K562 (cell line): ENCODE measurements at regions not wholly inside any gene's neighbourhood (a gene's known extent, or its start where the extent isn't known, plus 50 kb on each side); places are given as distances from the start of the nearest gene placed in this dataset.

Source experiments
- ATAC-seq: fragments of 200-7000 bp; cut with Tn5 transposase; 3 replicates; pipeline ENCODE4 v1.9.1; 2020; ENCODE audit warnings: moderate library complexity
- BruUV-seq: library from RNA; stranded (reverse); fragments of 400-500 nt; replicated peaks from 2 replicates; lab custom pipeline; 2021; lab: Mats Ljungman, UMichigan
- CTCF ChIA-PET: fragments of 300-600 bp; formaldehyde crosslinking; extraction: SDS; loops from one replicate; lab custom pipeline; 2021; ENCODE audit warnings: low intra/inter-chr PET ratio; lab: Yijun Ruan, JAX
- POLR2A ChIA-PET: fragments of 300-600, 350-650 bp; sonication (Branson Sonifier 250); formaldehyde crosslinking; extraction: SDS; loops from one replicate; lab custom pipeline; 2021; ENCODE audit warnings: antibody characterized with exemption, inconsistent platforms; lab: Yijun Ruan, JAX
- DNase-seq, 4 experiments: peaks; one replicate each; pipeline versions ENCODE4 v3.0.0 to v3.0.0-alpha.2; 2011 to 2018; ENCODE audit warnings: low spot score in 3 of 4, mixed read lengths in 3 of 4; ENCODE audit errors: extremely low read depth in 1 of 4
- FAIRE-seq: peaks from 2 replicates; lab custom pipeline; 2011; peaks lifted over from hg19 to GRCh38; lab: Jason Lieb, UNC
- H2AFZ ChIP-seq: 2 replicates; pipeline ENCODE4 v1.6.0; 2011; ENCODE audit warnings: low read depth, low read length, control low read depth, inconsistent platforms
- H3K27ac ChIP-seq: fragments of 200-600 bp; 3 replicates; pipeline ENCODE4 v1.8.0; 2011; ENCODE audit warnings: low read depth, mild to moderate bottlenecking, control low read depth, inconsistent platforms, low read length, moderate library complexity, mixed read lengths; ENCODE audit errors: extremely low read depth
- H3K27me3 ChIP-seq, 2 experiments: fragments of 300-600 bp in 1 of 2; 2 replicates in 1 of 2; 3 replicates in 1 of 2; pipeline versions ENCODE4 v1.6.0 to v1.8.0; 2011; ENCODE audit warnings: inconsistent platforms in 2 of 2, low read length in 2 of 2, mild to moderate bottlenecking in 1 of 2, mixed read lengths in 1 of 2, moderate library complexity in 1 of 2; ENCODE audit not compliant: control insufficient read depth in 2 of 2, insufficient read depth in 2 of 2
- H3K36me3 ChIP-seq: fragments of 300-600 bp; 3 replicates; pipeline ENCODE4 v1.8.0; 2011; ENCODE audit warnings: mild to moderate bottlenecking, low read length, inconsistent platforms; ENCODE audit not compliant: control insufficient read depth, insufficient read depth
- H3K4me1 ChIP-seq, 2 experiments: fragments of 200-600 bp in 1 of 2; replicated peaks in 1 of 2; 2 replicates in 1 of 2; 3 replicates in 1 of 2; pipeline versions ENCODE4 v1.5.1 to v1.8.0; 2011; ENCODE audit warnings: inconsistent platforms in 2 of 2, low read length in 2 of 2, mild to moderate bottlenecking in 1 of 2, mixed read lengths in 1 of 2, moderate library complexity in 1 of 2; ENCODE audit not compliant: control insufficient read depth in 2 of 2, insufficient read depth in 2 of 2
- H3K4me2 ChIP-seq: 2 replicates; pipeline ENCODE4 v1.6.1; 2011; ENCODE audit warnings: low read length, control low read depth, inconsistent platforms, mixed read lengths; ENCODE audit not compliant: insufficient read depth
- H3K4me3 ChIP-seq: fragments of 200-600 bp; sonication (generic), shearing (Covaris generic); 2 replicates; pipeline ENCODE4 v1.5.1; 2016; ENCODE audit warnings: control low read depth, inconsistent platforms
- H3K79me2 ChIP-seq: fragments of 200-600 bp; 3 replicates; pipeline ENCODE4 v1.8.0; 2011; ENCODE audit warnings: low read length, inconsistent platforms; ENCODE audit not compliant: control insufficient read depth, insufficient read depth
- H3K9ac ChIP-seq, 2 experiments: 2 replicates each; pipeline versions ENCODE4 v1.6.0 to v1.6.1; 2011; ENCODE audit warnings: low read depth in 2 of 2, low read length in 2 of 2, control low read depth in 1 of 2, inconsistent platforms in 1 of 2, mild to moderate bottlenecking in 1 of 2, mixed read lengths in 1 of 2; ENCODE audit not compliant: insufficient read depth in 1 of 2
- H3K9me1 ChIP-seq: one replicate; pipeline ENCODE4 v1.6.0; 2011; ENCODE audit warnings: inconsistent platforms, mild to moderate bottlenecking, low read length, moderate library complexity; ENCODE audit not compliant: control insufficient read depth, insufficient read depth
- H3K9me3 ChIP-seq: replicated peaks from 2 replicates; pipeline ENCODE4 v1.5.1; 2011; ENCODE audit warnings: low read depth, low read length, inconsistent platforms; ENCODE audit not compliant: control insufficient read depth, insufficient read depth
- H4K20me1 ChIP-seq: replicated peaks from 2 replicates; pipeline ENCODE4 v1.6.1; 2011; ENCODE audit warnings: low read length, inconsistent platforms, mixed read lengths; ENCODE audit not compliant: control insufficient read depth, insufficient read depth
- FIP1L1 ChIP-seq: fragments of 200-400 bp; formaldehyde crosslinking; IDR thresholded peaks from 2 replicates; pipeline ENCODE4 v1.6.1; 2018; ENCODE audit warnings: mild to moderate bottlenecking, low read depth, low read length; ENCODE audit not compliant: poor library complexity, severe bottlenecking
- GMEB1 ChIP-seq: fragments of 250-450 bp; sonication (Bioruptor Pico); IDR thresholded peaks from 2 replicates; pipeline ENCODE4 v1.4.0; 2020; ENCODE audit warnings: mild to moderate bottlenecking
- GTF3C2 ChIP-seq: IDR thresholded peaks from 3 replicates; pipeline ENCODE4 v1.6.1; 2011; ENCODE audit warnings: borderline replicate concordance, mild to moderate bottlenecking, moderate library complexity; ENCODE audit not compliant: insufficient read length; ENCODE audit errors: extremely low read depth
- MTA3 ChIP-seq: fragments of 450-650 bp; formaldehyde crosslinking; IDR thresholded peaks from 2 replicates; pipeline ENCODE4 v1.6.1; 2017; ENCODE audit warnings: mild to moderate bottlenecking, borderline replicate concordance
- NFIC ChIP-seq: fragments of 450-650 bp; IDR thresholded peaks from 2 replicates; pipeline ENCODE4 v1.6.1; 2017; ENCODE audit warnings: mild to moderate bottlenecking, inconsistent platforms
- NONO ChIP-seq, 2 experiments: fragments of 200-400 bp in 1 of 2; fragments of 450-650 bp in 1 of 2; formaldehyde crosslinking in 1 of 2; IDR thresholded peaks; 2 replicates each; pipeline ENCODE4 v1.6.1; 2017; ENCODE audit warnings: low read depth in 2 of 2, mild to moderate bottlenecking in 2 of 2, moderate library complexity in 2 of 2, low read length in 1 of 2
- NR2C1 ChIP-seq, 2 experiments: fragments of 450-650 bp; IDR thresholded peaks; 2 replicates each; pipeline ENCODE4 v1.6.1; 2017; ENCODE audit warnings: mild to moderate bottlenecking in 2 of 2, antibody characterized with exemption in 1 of 2, inconsistent platforms in 1 of 2, missing compliant biosample characterization in 1 of 2, missing genetic modification characterization in 1 of 2
- PHF8 ChIP-seq: fragments of 200-600 bp; sonication (generic); IDR thresholded peaks from 2 replicates; pipeline ENCODE4 v1.6.1; 2012; ENCODE audit warnings: mixed run types, mild to moderate bottlenecking, inconsistent platforms, low read length, moderate library complexity, borderline replicate concordance
- ZBTB17 ChIP-seq: fragments of 450-650 bp; formaldehyde crosslinking; IDR thresholded peaks from 2 replicates; pipeline ENCODE4 v1.4.0; 2020; ENCODE audit warnings: mild to moderate bottlenecking
- ZNF165 ChIP-seq: fragments of 250-450 bp; sonication (Bioruptor Pico); IDR thresholded peaks from 2 replicates; pipeline ENCODE4 v1.4.0; 2020; ENCODE audit warnings: borderline replicate concordance
- ZNF175 ChIP-seq: fragments of 200-800 bp; sonication (Bioruptor generic); IDR thresholded peaks from 2 replicates; pipeline ENCODE4 v1.6.1; 2016; ENCODE audit warnings: low read depth, mild to moderate bottlenecking, missing genetic modification characterization, missing compliant biosample characterization
- ZNF23 ChIP-seq: fragments of 250-450 bp; sonication (Bioruptor Pico); IDR thresholded peaks from 2 replicates; pipeline ENCODE4 v1.4.0; 2020; ENCODE audit warnings: mild to moderate bottlenecking
- ZNF511 ChIP-seq: sonication (generic); formaldehyde crosslinking; IDR thresholded peaks from 2 replicates; pipeline ENCODE4 v1.8.0; 2022; ENCODE audit warnings: mild to moderate bottlenecking, missing genetic modification reagents
- ZNF778 ChIP-seq: fragments of 450-650 bp; formaldehyde crosslinking; IDR thresholded peaks from 2 replicates; pipeline ENCODE4 v1.4.0; 2020; ENCODE audit warnings: mild to moderate bottlenecking, moderate library complexity
- WGBS: fragments of 100-300 bp; shearing (Covaris generic); methylation state at CpG from one replicate; pipeline ENCODE4 v1.1.6; 2016; ENCODE audit warnings: low coverage, mixed read lengths; ENCODE audit not compliant: insufficient coverage; ENCODE audit errors: missing lambda C conversion rate; 5-methylcytosine and 5-hydroxymethylcytosine counted together
- in situ Hi-C: fragments of 300-500 bp; cut with MboI; formaldehyde crosslinking; loops from 4 replicates; pipeline ENCODE4 v1.15.0; 2018; ENCODE audit warnings: inconsistent platforms, mixed read lengths
- intact Hi-C: fragments of 100-400 bp; cut with micrococcal nuclease; formaldehyde crosslinking; loops from 2 replicates; pipeline ENCODE4 v1.14.2; 2022
- TF ChIP-seq, protein P1 (sequence below): fragments of 450-650 bp; IDR thresholded peaks from 2 replicates; pipeline ENCODE4 v1.6.1; 2016; ENCODE audit warnings: borderline replicate concordance

DNA sequence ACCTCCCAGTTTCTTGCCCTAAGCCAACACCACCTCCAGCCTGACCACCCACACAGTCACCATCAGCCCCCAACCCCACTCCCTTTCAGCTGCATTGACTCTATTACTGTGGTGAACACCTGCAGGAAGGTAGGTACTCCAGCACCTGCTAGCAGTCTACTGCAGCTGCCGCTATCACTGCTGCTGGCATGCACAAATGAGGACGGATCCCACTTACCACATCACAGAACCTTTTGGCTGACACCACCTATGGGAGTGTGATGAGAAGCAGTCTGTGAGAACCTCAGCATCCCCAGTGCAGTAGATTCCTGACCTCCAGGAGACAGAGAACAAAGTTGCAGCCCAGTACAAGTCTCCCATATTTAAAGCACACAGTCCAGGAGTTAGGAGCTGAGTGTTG, 71.9 kb downstream of the ANXA1 start (continued):
- no peak for TF ChIP-seq GTF3C2
- no peak for TF ChIP-seq ZNF165 (CRISPR knock-in tag)
- no peak for TF ChIP-seq ZNF23
- no peak for TF ChIP-seq NONO (IDR thresholded peaks at IDR 0.05; ENCODE audit: low read depth in 2 of 2, low read length in 1 of 2)
- no peak for TF ChIP-seq PHF8
- TF ChIP-seq ZBTB17, result no peak
- TF ChIP-seq ZNF511, result no peak
- no peak for TF ChIP-seq ZNF175
- TF ChIP-seq, all 486 proteins: peak for 0

GRCh38 chr9:73229543-73229942, 77.9 kb downstream of the ANXA1 start:
- FAIRE-seq, result no peak
- POLR2A ChIA-PET, result no interaction called here
- TF ChIP-seq MTA3, result no peak
- TF ChIP-seq, protein P1, sequence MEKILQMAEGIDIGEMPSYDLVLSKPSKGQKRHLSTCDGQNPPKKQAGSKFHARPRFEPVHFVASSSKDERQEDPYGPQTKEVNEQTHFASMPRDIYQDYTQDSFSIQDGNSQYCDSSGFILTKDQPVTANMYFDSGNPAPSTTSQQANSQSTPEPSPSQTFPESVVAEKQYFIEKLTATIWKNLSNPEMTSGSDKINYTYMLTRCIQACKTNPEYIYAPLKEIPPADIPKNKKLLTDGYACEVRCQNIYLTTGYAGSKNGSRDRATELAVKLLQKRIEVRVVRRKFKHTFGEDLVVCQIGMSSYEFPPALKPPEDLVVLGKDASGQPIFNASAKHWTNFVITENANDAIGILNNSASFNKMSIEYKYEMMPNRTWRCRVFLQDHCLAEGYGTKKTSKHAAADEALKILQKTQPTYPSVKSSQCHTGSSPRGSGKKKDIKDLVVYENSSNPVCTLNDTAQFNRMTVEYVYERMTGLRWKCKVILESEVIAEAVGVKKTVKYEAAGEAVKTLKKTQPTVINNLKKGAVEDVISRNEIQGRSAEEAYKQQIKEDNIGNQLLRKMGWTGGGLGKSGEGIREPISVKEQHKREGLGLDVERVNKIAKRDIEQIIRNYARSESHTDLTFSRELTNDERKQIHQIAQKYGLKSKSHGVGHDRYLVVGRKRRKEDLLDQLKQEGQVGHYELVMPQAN, result no peak
- no peak for TF ChIP-seq GMEB1 (CRISPR knock-in tag)
- TF ChIP-seq ZNF778 (CRISPR knock-in tag), result no peak
- no peak for TF ChIP-seq NFIC
- TF ChIP-seq NR2C1 (IDR thresholded peaks at IDR 0.05), result no peak
- no peak for TF ChIP-seq NR2C1 (tag; IDR thresholded peaks at IDR 0.05)
- no peak for TF ChIP-seq FIP1L1

More at GRCh38 chr9:73229543-73229942, 77.9 kb downstream of the ANXA1 start:
- intact Hi-C loops, result no loop called here
- Histone ChIP-seq H3K4me2 (no peak overlapping the region), H3K9me1 (no peaks in the 10 kb centered on the region), H3K27me3 (no peaks in the 10 kb centered on the region), H3K36me3 (no peaks in the 10 kb centered on the region), H3K79me2 (no peaks in the 10 kb centered on the region), H3K4me1 (no peaks in the 10 kb centered on the region), H4K20me1 (no peaks in the 10 kb centered on the region), H3K27ac (no peak overlapping the region), H2AFZ (no peak overlapping the region), H3K4me3 (no peak overlapping the region), H3K9ac (no peak overlapping the region), H3K9me3 (no peaks in the 10 kb centered on the region)
- in situ Hi-C loops, result no loop called here
- BruUV-seq, result no TSS peak
- DNase-seq (no peak), ATAC-seq (no peak)
- CTCF ChIA-PET, result no interaction called here
- WGBS, result 8% methylated on average over 2 of the region's 2 CpGs
